Kidney tubule cell (primary cell): ENCODE measurements at regions not wholly inside any gene's neighbourhood (a gene's known extent, or its start where the extent isn't known, plus 50 kb on each side); places are given as distances from the start of the nearest gene placed in this dataset.
A peak's percentile ranks its signal among the peaks of the same experiment; 100 is the strongest.
"Not testable (repeated sequence)": the region's sequence is repeated elsewhere in the genome, so short reads cannot be mapped to it uniquely, and the experiment has no call there.

Experiments used
- DNase-seq: peaks from one replicate; pipeline ENCODE4 v3.0.0-alpha.2; 2018; ENCODE audit warnings: low spot score

- DNase-seq: no peak
Measured at GRCh38 chr6:11847515-11848345, 69.1 kb upstream of the ADTRP start.

GRCh38 chr6:11847068-11847467, 68.5 kb upstream of the ADTRP start:
- DNase-seq: not testable (repeated sequence)

GRCh38 chr6:11845664-11846577, 67.3 kb upstream of the ADTRP start:
- DNase-seq: no peak

GRCh38 chr6:11842795-11843194, 64.2 kb upstream of the ADTRP start:
- DNase-seq: not testable (repeated sequence)

GRCh38 chr6:11835065-11835464, 56.5 kb upstream of the ADTRP start:
- no peak for DNase-seq

- DNase-seq: peak; percentile 29
Measured at GRCh38 chr6:11833626-11834592, 55.3 kb upstream of the ADTRP start.

GRCh38 chr6:11831653-11832052, 53.0 kb upstream of the ADTRP start:
- no peak for DNase-seq

- no peak for DNase-seq
Measured at GRCh38 chr6:11830520-11830919, 51.9 kb upstream of the ADTRP start.

- no peak for DNase-seq
Measured at GRCh38 chr6:11830105-11830504, 51.5 kb upstream of the ADTRP start.

- DNase-seq: no peak
Measured at GRCh38 chr6:11828262-11828870, 49.8 kb upstream of the ADTRP start.
